ENCODE measurements at regions not wholly inside any gene's neighbourhood (a gene's known extent, or its start where the extent isn't known, plus 50 kb on each side); places are given as distances from the start of the nearest gene placed in this dataset.
A peak's percentile ranks its signal among the peaks of the same experiment; 100 is the strongest.

- no peak for DNase-seq (ENCODE audit: low read depth in 4 of 4, low spot score in 3 of 4)
These were observed 278.2 kb downstream of the USP25 start for GRCh38 chr21:16007943-16008342.

- DNase-seq (ENCODE audit: low read depth in 4 of 4, low spot score in 3 of 4), result no peak
These were observed 281.9 kb downstream of the USP25 start for GRCh38 chr21:16011719-16012118.

- peak in 1 of 4 donors; percentile 2 for DNase-seq (ENCODE audit: low read depth in 4 of 4, low spot score in 3 of 4)
These were observed 283.8 kb downstream of the USP25 start for GRCh38 chr21:16013570-16013969.

GRCh38 chr21:16020878-16021277 is 291.1 kb downstream of the USP25 start:
- no peak for DNase-seq (ENCODE audit: low read depth in 4 of 4, low spot score in 3 of 4)

GRCh38 chr21:16022116-16022515 is 292.3 kb downstream of the USP25 start:
- no peak for DNase-seq (ENCODE audit: low read depth in 4 of 4, low spot score in 3 of 4)

- DNase-seq (ENCODE audit: low read depth in 4 of 4, low spot score in 3 of 4), result no peak
These were observed 293.1 kb downstream of the USP25 start for GRCh38 chr21:16022921-16023320.

GRCh38 chr21:16028142-16028541 is 298.4 kb downstream of the USP25 start:
- no peak for DNase-seq (ENCODE audit: low read depth in 4 of 4, low spot score in 3 of 4)

GRCh38 chr21:16028941-16029464 is 299.2 kb downstream of the USP25 start:
- DNase-seq (ENCODE audit: low read depth in 4 of 4, low spot score in 3 of 4), result no peak

GRCh38 chr21:16033193-16033592 is 303.4 kb downstream of the USP25 start:
- DNase-seq (ENCODE audit: low read depth in 4 of 4, low spot score in 3 of 4), result no peak

GRCh38 chr21:16034446-16035190 is 304.8 kb downstream of the USP25 start:
- no peak for DNase-seq (ENCODE audit: low read depth in 4 of 4, low spot score in 3 of 4)

GRCh38 chr21:16037421-16037955 is 307.7 kb downstream of the USP25 start:
- no peak for DNase-seq (ENCODE audit: low read depth in 4 of 4, low spot score in 3 of 4)

- no peak for DNase-seq (ENCODE audit: low read depth in 4 of 4, low spot score in 3 of 4)
These were observed 310.8 kb downstream of the USP25 start for GRCh38 chr21:16040601-16041000.

GRCh38 chr21:16044676-16045075 is 314.9 kb downstream of the USP25 start:
- DNase-seq (ENCODE audit: low read depth in 4 of 4, low spot score in 3 of 4), result no peak

- DNase-seq (ENCODE audit: low read depth in 4 of 4, low spot score in 3 of 4), result no peak
These were observed 317.0 kb downstream of the USP25 start for GRCh38 chr21:16046656-16047330.

GRCh38 chr21:16047904-16048303 is 318.1 kb downstream of the USP25 start:
- DNase-seq (ENCODE audit: low read depth in 4 of 4, low spot score in 3 of 4), result peak in 2 of 4 donors; percentile 6 to 9

GRCh38 chr21:16055014-16055413 is 325.2 kb downstream of the USP25 start:
- DNase-seq (ENCODE audit: low read depth in 4 of 4, low spot score in 3 of 4), result no peak

- no peak for DNase-seq (ENCODE audit: low read depth in 4 of 4, low spot score in 3 of 4)
These were observed 329.1 kb downstream of the USP25 start for GRCh38 chr21:16058896-16059295.

- DNase-seq (ENCODE audit: low read depth in 4 of 4, low spot score in 3 of 4), result no peak
These were observed 330.2 kb downstream of the USP25 start for GRCh38 chr21:16059981-16060380.

GRCh38 chr21:16061194-16061593 is 331.4 kb downstream of the USP25 start:
- no peak for DNase-seq (ENCODE audit: low read depth in 4 of 4, low spot score in 3 of 4)

GRCh38 chr21:16069178-16070112 is 339.7 kb downstream of the USP25 start:
- DNase-seq (ENCODE audit: low read depth in 4 of 4, low spot score in 3 of 4), result no peak

- no peak for DNase-seq (ENCODE audit: low read depth in 4 of 4, low spot score in 3 of 4)
These were observed 340.4 kb downstream of the USP25 start for GRCh38 chr21:16070207-16070651.

All from left renal pelvis (tissue), 4 donors.